Ovary (tissue), 3 donors: ENCODE measurements at regions not wholly inside any gene's neighbourhood (a gene's known extent, or its start where the extent isn't known, plus 50 kb on each side); places are given as distances from the start of the nearest gene placed in this dataset.

Experiments
- CTCF ChIP-seq, 3 donors: fragments of 450-650 bp in 2 of 3; fragments of 200-600 bp in 1 of 3; IDR thresholded peaks; one replicate each; pipeline versions ENCODE4 v1.5.1 to v1.8.0; 2016 to 2022; ENCODE audit warnings: antibody characterized with exemption in 3 of 3, mild to moderate bottlenecking in 1 of 3
- POLR2A ChIP-seq: fragments of 450-650 bp; IDR thresholded peaks from one replicate; pipeline ENCODE4 v1.6.1; 2017; ENCODE audit warnings: antibody characterized with exemption, mild to moderate bottlenecking, moderate library complexity
- donor health status: DM: no; HTN: no; CAD: no.

GRCh38 chr20:11814267-11814666 is 103.4 kb upstream of the BTBD3 start:
- TF ChIP-seq CTCF (IDR thresholded peaks at IDR 0.05) = no peak
- no peak for TF ChIP-seq POLR2A
